K562 (cell line): ENCODE measurements at regions not wholly inside any gene's neighbourhood (a gene's known extent, or its start where the extent isn't known, plus 50 kb on each side); places are given as distances from the start of the nearest gene placed in this dataset.

ENCODE experiments used
- ATAC-seq: fragments of 200-7000 bp; cut with Tn5 transposase; 3 replicates; pipeline ENCODE4 v1.9.1; 2020; ENCODE audit warnings: moderate library complexity
- BruUV-seq: library from RNA; stranded (reverse); fragments of 400-500 nt; replicated peaks from 2 replicates; lab custom pipeline; 2021; lab: Mats Ljungman, UMichigan
- CTCF ChIA-PET: fragments of 300-600 bp; formaldehyde crosslinking; extraction: SDS; loops from one replicate; lab custom pipeline; 2021; ENCODE audit warnings: low intra/inter-chr PET ratio; lab: Yijun Ruan, JAX
- POLR2A ChIA-PET: fragments of 300-600, 350-650 bp; sonication (Branson Sonifier 250); formaldehyde crosslinking; extraction: SDS; loops from one replicate; lab custom pipeline; 2021; ENCODE audit warnings: antibody characterized with exemption, inconsistent platforms; lab: Yijun Ruan, JAX
- DNase-seq, 4 experiments: peaks; one replicate each; pipeline versions ENCODE4 v3.0.0 to v3.0.0-alpha.2; 2011 to 2018; ENCODE audit warnings: low spot score in 3 of 4, mixed read lengths in 3 of 4; ENCODE audit errors: extremely low read depth in 1 of 4
- FAIRE-seq: peaks from 2 replicates; lab custom pipeline; 2011; peaks lifted over from hg19 to GRCh38; lab: Jason Lieb, UNC
- H2AFZ ChIP-seq: 2 replicates; pipeline ENCODE4 v1.6.0; 2011; ENCODE audit warnings: low read depth, low read length, control low read depth, inconsistent platforms
- H3K27ac ChIP-seq: fragments of 200-600 bp; 3 replicates; pipeline ENCODE4 v1.8.0; 2011; ENCODE audit warnings: low read depth, mild to moderate bottlenecking, control low read depth, inconsistent platforms, low read length, moderate library complexity, mixed read lengths; ENCODE audit errors: extremely low read depth
- H3K27me3 ChIP-seq, 2 experiments: fragments of 300-600 bp in 1 of 2; 2 replicates in 1 of 2; 3 replicates in 1 of 2; pipeline versions ENCODE4 v1.6.0 to v1.8.0; 2011; ENCODE audit warnings: inconsistent platforms in 2 of 2, low read length in 2 of 2, mild to moderate bottlenecking in 1 of 2, mixed read lengths in 1 of 2, moderate library complexity in 1 of 2; ENCODE audit not compliant: control insufficient read depth in 2 of 2, insufficient read depth in 2 of 2
- H3K36me3 ChIP-seq: fragments of 300-600 bp; 3 replicates; pipeline ENCODE4 v1.8.0; 2011; ENCODE audit warnings: mild to moderate bottlenecking, low read length, inconsistent platforms; ENCODE audit not compliant: control insufficient read depth, insufficient read depth
- H3K4me1 ChIP-seq, 2 experiments: fragments of 200-600 bp in 1 of 2; replicated peaks in 1 of 2; 2 replicates in 1 of 2; 3 replicates in 1 of 2; pipeline versions ENCODE4 v1.5.1 to v1.8.0; 2011; ENCODE audit warnings: inconsistent platforms in 2 of 2, low read length in 2 of 2, mild to moderate bottlenecking in 1 of 2, mixed read lengths in 1 of 2, moderate library complexity in 1 of 2; ENCODE audit not compliant: control insufficient read depth in 2 of 2, insufficient read depth in 2 of 2
- H3K4me2 ChIP-seq: 2 replicates; pipeline ENCODE4 v1.6.1; 2011; ENCODE audit warnings: low read length, control low read depth, inconsistent platforms, mixed read lengths; ENCODE audit not compliant: insufficient read depth
- H3K4me3 ChIP-seq: fragments of 200-600 bp; sonication (generic), shearing (Covaris generic); 2 replicates; pipeline ENCODE4 v1.5.1; 2016; ENCODE audit warnings: control low read depth, inconsistent platforms
- H3K79me2 ChIP-seq: fragments of 200-600 bp; 3 replicates; pipeline ENCODE4 v1.8.0; 2011; ENCODE audit warnings: low read length, inconsistent platforms; ENCODE audit not compliant: control insufficient read depth, insufficient read depth
- H3K9ac ChIP-seq, 2 experiments: 2 replicates each; pipeline versions ENCODE4 v1.6.0 to v1.6.1; 2011; ENCODE audit warnings: low read depth in 2 of 2, low read length in 2 of 2, control low read depth in 1 of 2, inconsistent platforms in 1 of 2, mild to moderate bottlenecking in 1 of 2, mixed read lengths in 1 of 2; ENCODE audit not compliant: insufficient read depth in 1 of 2
- H3K9me1 ChIP-seq: one replicate; pipeline ENCODE4 v1.6.0; 2011; ENCODE audit warnings: inconsistent platforms, mild to moderate bottlenecking, low read length, moderate library complexity; ENCODE audit not compliant: control insufficient read depth, insufficient read depth
- H3K9me3 ChIP-seq: replicated peaks from 2 replicates; pipeline ENCODE4 v1.5.1; 2011; ENCODE audit warnings: low read depth, low read length, inconsistent platforms; ENCODE audit not compliant: control insufficient read depth, insufficient read depth
- H4K20me1 ChIP-seq: replicated peaks from 2 replicates; pipeline ENCODE4 v1.6.1; 2011; ENCODE audit warnings: low read length, inconsistent platforms, mixed read lengths; ENCODE audit not compliant: control insufficient read depth, insufficient read depth
- NR2C1 ChIP-seq, 2 experiments: fragments of 450-650 bp; IDR thresholded peaks; 2 replicates each; pipeline ENCODE4 v1.6.1; 2017; ENCODE audit warnings: mild to moderate bottlenecking in 2 of 2, antibody characterized with exemption in 1 of 2, inconsistent platforms in 1 of 2, missing compliant biosample characterization in 1 of 2, missing genetic modification characterization in 1 of 2
- NRF1 ChIP-seq, 2 experiments: fragments of 450-650 bp; IDR thresholded peaks in 1 of 2; conservative IDR thresholded peaks in 1 of 2; 2 replicates each; pipeline ENCODE4 v1.6.1; 2014; ENCODE audit warnings: mild to moderate bottlenecking in 2 of 2
- POLR2A ChIP-seq: fragments of 450-650 bp; conservative IDR thresholded peaks from 2 replicates; pipeline ENCODE4 v1.6.1; 2016
- ZNF23 ChIP-seq: fragments of 250-450 bp; sonication (Bioruptor Pico); IDR thresholded peaks from 2 replicates; pipeline ENCODE4 v1.4.0; 2020; ENCODE audit warnings: mild to moderate bottlenecking
- ZNF398 ChIP-seq: fragments of 250-450 bp; sonication (Bioruptor Pico); IDR thresholded peaks from 2 replicates; pipeline ENCODE4 v1.8.0; 2021; ENCODE audit warnings: moderate library complexity, mild to moderate bottlenecking, inconsistent platforms
- ZNF717 ChIP-seq: fragments of 250-450 bp; sonication (Bioruptor Pico); IDR thresholded peaks from 2 replicates; pipeline ENCODE4 v1.5.0; 2021
- WGBS: fragments of 100-300 bp; shearing (Covaris generic); methylation state at CpG from one replicate; pipeline ENCODE4 v1.1.6; 2016; ENCODE audit warnings: low coverage, mixed read lengths; ENCODE audit not compliant: insufficient coverage; ENCODE audit errors: missing lambda C conversion rate; 5-methylcytosine and 5-hydroxymethylcytosine counted together
- in situ Hi-C: fragments of 300-500 bp; cut with MboI; formaldehyde crosslinking; loops from 4 replicates; pipeline ENCODE4 v1.15.0; 2018; ENCODE audit warnings: inconsistent platforms, mixed read lengths
- intact Hi-C: fragments of 100-400 bp; cut with micrococcal nuclease; formaldehyde crosslinking; loops from 2 replicates; pipeline ENCODE4 v1.14.2; 2022
- TF ChIP-seq, protein P1 (sequence below): IDR thresholded peaks from 2 replicates; pipeline ENCODE4 v1.6.1; 2011; ENCODE audit not compliant: insufficient read length; ENCODE audit errors: extremely low read depth
- TF ChIP-seq, protein P2 (sequence below): fragments of 450-650 bp; formaldehyde crosslinking; IDR thresholded peaks from 2 replicates; pipeline ENCODE4 v1.4.0; 2020; ENCODE audit warnings: mild to moderate bottlenecking, mixed read lengths

GRCh38 chr2:67337903-67338302, 59.2 kb upstream of the ETAA1 start:
- CTCF ChIA-PET: no interaction called here
- intact Hi-C loops: no loop called here
- TF ChIP-seq NRF1 (conservative IDR thresholded peaks at IDR 0.05 in 1 of 2, IDR thresholded peaks at IDR 0.05 in 1 of 2) (no peak), NR2C1 (IDR thresholded peaks at IDR 0.05) (no peak), NR2C1 (tag; IDR thresholded peaks at IDR 0.05) (no peak), ZNF717 (CRISPR knock-in tag) (no peak), ZNF23 (no peak), ZNF398 (CRISPR knock-in tag) (no peak), POLR2A (no peak)
- TF ChIP-seq, protein P1, sequence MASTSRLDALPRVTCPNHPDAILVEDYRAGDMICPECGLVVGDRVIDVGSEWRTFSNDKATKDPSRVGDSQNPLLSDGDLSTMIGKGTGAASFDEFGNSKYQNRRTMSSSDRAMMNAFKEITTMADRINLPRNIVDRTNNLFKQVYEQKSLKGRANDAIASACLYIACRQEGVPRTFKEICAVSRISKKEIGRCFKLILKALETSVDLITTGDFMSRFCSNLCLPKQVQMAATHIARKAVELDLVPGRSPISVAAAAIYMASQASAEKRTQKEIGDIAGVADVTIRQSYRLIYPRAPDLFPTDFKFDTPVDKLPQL: no peak
- TF ChIP-seq, protein P2, sequence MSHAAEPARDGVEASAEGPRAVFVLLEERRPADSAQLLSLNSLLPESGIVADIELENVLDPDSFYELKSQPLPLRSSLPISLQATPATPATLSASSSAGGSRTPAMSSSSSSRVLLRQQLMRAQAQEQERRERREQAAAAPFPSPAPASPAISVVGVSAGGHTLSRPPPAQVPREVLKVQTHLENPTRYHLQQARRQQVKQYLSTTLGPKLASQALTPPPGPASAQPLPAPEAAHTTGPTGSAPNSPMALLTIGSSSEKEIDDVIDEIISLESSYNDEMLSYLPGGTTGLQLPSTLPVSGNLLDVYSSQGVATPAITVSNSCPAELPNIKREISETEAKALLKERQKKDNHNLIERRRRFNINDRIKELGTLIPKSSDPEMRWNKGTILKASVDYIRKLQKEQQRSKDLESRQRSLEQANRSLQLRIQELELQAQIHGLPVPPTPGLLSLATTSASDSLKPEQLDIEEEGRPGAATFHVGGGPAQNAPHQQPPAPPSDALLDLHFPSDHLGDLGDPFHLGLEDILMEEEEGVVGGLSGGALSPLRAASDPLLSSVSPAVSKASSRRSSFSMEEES (CRISPR knock-in tag): no peak

More at GRCh38 chr2:67337903-67338302, 59.2 kb upstream of the ETAA1 start:
- H3K27ac ChIP-seq: no peak overlapping the region
- H3K9ac ChIP-seq: no peak overlapping the region
- no peaks in the 10 kb centered on the region for H4K20me1 ChIP-seq
- no peaks in the 10 kb centered on the region for H3K36me3 ChIP-seq
- in situ Hi-C loops: no loop called here
- no peak for DNase-seq
- H3K27me3 ChIP-seq: no peaks in the 10 kb centered on the region
- no peak for FAIRE-seq
- POLR2A ChIA-PET: interaction anchor here (0.6 kb wide), 1 partner anchor 523 kb away, joined by 3 read pairs; no protein-coding TSS in a partner anchor
- H3K9me1 ChIP-seq: no peaks in the 10 kb centered on the region
- H3K79me2 ChIP-seq: no peaks in the 10 kb centered on the region
- no peak for ATAC-seq
- no peak overlapping the region for H3K4me3 ChIP-seq
- no TSS peak for BruUV-seq
- no peaks in the 10 kb centered on the region for H3K9me3 ChIP-seq
- H3K4me1 ChIP-seq: no peaks in the 10 kb centered on the region
- H2AFZ ChIP-seq: no peak overlapping the region
- WGBS: 3% methylated on average over 2 of the region's 2 CpGs
- H3K4me2 ChIP-seq: no peak overlapping the region
